Colonic mucosa (tissue), 4 donors: ENCODE measurements at regions not wholly inside any gene's neighbourhood (a gene's known extent, or its start where the extent isn't known, plus 50 kb on each side); places are given as distances from the start of the nearest gene placed in this dataset.

Experiments
- DNase-seq: peaks from one replicate; pipeline ENCODE4 v3.0.0-alpha.2; 2020
- H3K27ac ChIP-seq: fragments of 200-600 bp; one replicate; pipeline ENCODE4 v1.8.0; 2021
- H3K27me3 ChIP-seq: fragments of 200-600 bp; one replicate; pipeline ENCODE4 v1.8.0; 2021
- H3K36me3 ChIP-seq: fragments of 200-600 bp; one replicate; pipeline ENCODE4 v1.8.0; 2021
- H3K4me1 ChIP-seq: fragments of 200-600 bp; one replicate; pipeline ENCODE4 v1.8.0; 2021; ENCODE audit warnings: mild to moderate bottlenecking
- H3K4me3 ChIP-seq: fragments of 200-600 bp; one replicate; pipeline ENCODE4 v1.8.0; 2021
- H3K9ac ChIP-seq, 2 donors: one replicate each; pipeline ENCODE4 v1.7.0; 2013; ENCODE audit warnings: control low read depth in 2 of 2, low read depth in 2 of 2, low read length in 2 of 2
- H3K9me3 ChIP-seq: fragments of 200-600 bp; one replicate; pipeline ENCODE4 v1.8.0; 2021
- intact Hi-C: fragments of 100-400 bp; cut with DNase I; formaldehyde crosslinking; loops from one replicate; pipeline ENCODE4 v1.14.1; 2022
- TF ChIP-seq, protein P1 (sequence below): fragments of 200-600 bp; IDR thresholded peaks from one replicate; pipeline ENCODE4 v1.8.0; 2022; ENCODE audit warnings: antibody characterized with exemption, mild to moderate bottlenecking
- donor health status: healthy.
- donor health status: DM: no; HTN: no; CAD: no.
- donor health status: DM: no; HTN: no; CAD: no.

DNA sequence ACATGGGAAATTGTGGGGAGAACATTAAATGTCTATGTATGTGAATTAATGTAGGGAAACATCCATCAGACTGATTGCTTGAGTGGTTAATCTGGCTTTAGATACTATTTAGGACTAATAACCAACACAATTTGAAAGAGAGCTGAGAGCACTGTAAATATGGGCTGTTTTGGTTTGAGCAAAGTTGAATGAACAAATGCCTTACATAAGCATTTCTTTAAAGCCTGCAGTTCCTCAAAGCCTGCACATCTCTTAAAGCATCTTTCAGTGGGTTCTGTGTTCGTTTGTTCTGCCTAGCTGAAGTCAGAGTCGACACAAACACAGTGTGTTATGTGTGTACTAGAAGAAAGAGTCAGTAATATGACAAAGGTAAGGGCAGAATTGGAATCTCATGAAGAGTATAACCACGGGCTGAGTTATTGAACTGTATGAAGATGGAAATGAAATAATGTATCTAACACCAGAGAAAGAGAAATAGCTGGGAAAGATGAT, 350.0 kb downstream of the SIPA1L2 start:
- Histone ChIP-seq H3K4me3 (no peak overlapping the region), H3K36me3 (no peaks in the 10 kb centered on the region), H3K9ac (no peak overlapping the region), H3K4me1 (no peaks in the 10 kb centered on the region), H3K27me3 (no peaks in the 10 kb centered on the region), H3K27ac (no peak overlapping the region), H3K9me3 (no peaks in the 10 kb centered on the region)
- TF ChIP-seq, protein P1, sequence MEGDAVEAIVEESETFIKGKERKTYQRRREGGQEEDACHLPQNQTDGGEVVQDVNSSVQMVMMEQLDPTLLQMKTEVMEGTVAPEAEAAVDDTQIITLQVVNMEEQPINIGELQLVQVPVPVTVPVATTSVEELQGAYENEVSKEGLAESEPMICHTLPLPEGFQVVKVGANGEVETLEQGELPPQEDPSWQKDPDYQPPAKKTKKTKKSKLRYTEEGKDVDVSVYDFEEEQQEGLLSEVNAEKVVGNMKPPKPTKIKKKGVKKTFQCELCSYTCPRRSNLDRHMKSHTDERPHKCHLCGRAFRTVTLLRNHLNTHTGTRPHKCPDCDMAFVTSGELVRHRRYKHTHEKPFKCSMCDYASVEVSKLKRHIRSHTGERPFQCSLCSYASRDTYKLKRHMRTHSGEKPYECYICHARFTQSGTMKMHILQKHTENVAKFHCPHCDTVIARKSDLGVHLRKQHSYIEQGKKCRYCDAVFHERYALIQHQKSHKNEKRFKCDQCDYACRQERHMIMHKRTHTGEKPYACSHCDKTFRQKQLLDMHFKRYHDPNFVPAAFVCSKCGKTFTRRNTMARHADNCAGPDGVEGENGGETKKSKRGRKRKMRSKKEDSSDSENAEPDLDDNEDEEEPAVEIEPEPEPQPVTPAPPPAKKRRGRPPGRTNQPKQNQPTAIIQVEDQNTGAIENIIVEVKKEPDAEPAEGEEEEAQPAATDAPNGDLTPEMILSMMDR: no peak
- no peak for DNase-seq
- intact Hi-C loops: no loop called here

DNA sequence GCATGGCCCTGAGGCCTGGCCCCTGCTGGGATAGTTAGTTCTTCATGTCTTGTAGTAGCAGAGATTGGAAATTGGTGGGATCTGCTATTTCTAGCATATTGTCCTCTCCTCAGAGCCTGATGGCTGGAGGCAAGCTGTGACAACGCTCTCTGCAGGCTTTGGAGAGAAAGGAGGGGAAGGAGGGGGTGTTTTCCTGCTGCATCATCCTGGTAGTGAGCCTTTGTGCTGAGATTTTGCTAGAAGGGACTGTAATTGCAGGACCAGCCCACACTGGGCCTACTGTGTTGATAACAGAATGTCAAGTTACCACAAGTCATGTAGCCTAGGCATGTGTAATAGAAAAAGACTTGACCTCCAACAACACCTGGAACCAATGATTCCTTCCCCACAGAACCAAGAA, 351.0 kb downstream of the SIPA1L2 start:
- DNase-seq: no peak
- TF ChIP-seq, protein P1: no peak
- no peak overlapping the region for H3K4me3 ChIP-seq
- H3K9ac ChIP-seq: no peak overlapping the region
- no peaks in the 10 kb centered on the region for H3K4me1 ChIP-seq
- intact Hi-C loops: no loop called here
- H3K27ac ChIP-seq: no peak overlapping the region
- H3K9me3 ChIP-seq: no peaks in the 10 kb centered on the region
- no peaks in the 10 kb centered on the region for H3K27me3 ChIP-seq
- no peaks in the 10 kb centered on the region for H3K36me3 ChIP-seq

DNA sequence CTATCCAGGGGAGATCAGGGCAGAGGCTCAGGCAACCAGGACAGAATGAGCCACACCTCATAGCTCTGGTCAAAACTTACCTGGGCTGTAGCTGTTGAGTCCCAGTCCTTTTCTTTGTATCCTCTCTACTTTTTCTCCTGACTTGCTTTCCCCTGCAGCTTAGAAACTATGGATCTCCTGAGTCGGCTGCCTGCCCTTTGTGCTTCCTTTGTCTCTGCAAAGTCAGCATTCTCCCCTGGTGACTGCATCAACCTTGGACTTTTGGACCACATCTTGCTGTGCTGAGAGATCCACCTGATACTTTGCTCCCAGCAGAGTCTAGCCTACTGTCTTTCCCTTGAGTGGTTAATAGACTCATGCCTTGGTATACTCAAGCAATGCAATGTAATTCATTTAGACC, 353.3 kb downstream of the SIPA1L2 start:
- Histone ChIP-seq H3K27ac (no peak overlapping the region), H3K27me3 (no peaks in the 10 kb centered on the region), H3K9ac (no peak overlapping the region), H3K4me3 (no peak overlapping the region), H3K36me3 (no peaks in the 10 kb centered on the region), H3K4me1 (no peaks in the 10 kb centered on the region), H3K9me3 (no peaks in the 10 kb centered on the region)
- no peak for DNase-seq
- TF ChIP-seq, protein P1: no peak
- intact Hi-C loops: no loop called here

DNA sequence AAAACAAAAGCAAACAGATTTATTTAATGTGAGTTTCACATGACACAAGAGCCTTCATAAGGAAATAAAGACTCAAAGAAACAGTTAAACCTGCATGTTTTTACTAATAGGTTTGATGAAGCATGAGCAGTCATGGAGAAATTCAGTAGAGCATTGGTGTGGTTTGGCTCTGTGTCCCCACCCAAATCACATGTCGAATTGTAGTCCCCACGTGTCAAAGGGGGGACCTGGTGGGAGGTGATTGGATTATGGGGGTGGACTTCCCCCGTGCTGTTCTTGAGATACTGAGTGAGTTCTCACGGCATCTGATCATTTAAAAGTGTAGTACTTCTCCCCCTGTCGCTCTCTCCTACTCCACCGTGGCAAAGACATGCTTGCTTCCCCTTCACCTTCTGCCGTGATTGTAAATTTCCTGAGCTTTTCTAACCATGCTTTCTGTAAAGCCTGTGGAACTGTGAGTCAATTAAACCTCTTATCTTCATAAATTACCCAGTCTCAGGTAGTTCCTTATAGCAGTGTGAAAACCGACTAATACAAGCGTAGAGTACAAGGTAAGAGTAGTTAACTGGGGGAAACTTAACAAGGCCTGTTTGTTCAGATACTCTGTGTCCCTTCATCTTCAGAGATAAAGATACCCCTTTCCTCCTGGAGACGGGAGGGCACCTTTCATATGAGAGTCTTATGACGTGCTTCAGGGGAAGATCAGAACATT, 354.8 kb downstream of the SIPA1L2 start:
- DNase-seq: no peak
- TF ChIP-seq, protein P1: no peak
- H3K9me3 ChIP-seq: no peaks in the 10 kb centered on the region
- H3K27me3 ChIP-seq: no peaks in the 10 kb centered on the region
- H3K27ac ChIP-seq: no peak overlapping the region
- no peak overlapping the region for H3K4me3 ChIP-seq
- no peaks in the 10 kb centered on the region for H3K36me3 ChIP-seq
- intact Hi-C loops: no loop called here
- no peak overlapping the region for H3K9ac ChIP-seq
- H3K4me1 ChIP-seq: no peaks in the 10 kb centered on the region

DNA sequence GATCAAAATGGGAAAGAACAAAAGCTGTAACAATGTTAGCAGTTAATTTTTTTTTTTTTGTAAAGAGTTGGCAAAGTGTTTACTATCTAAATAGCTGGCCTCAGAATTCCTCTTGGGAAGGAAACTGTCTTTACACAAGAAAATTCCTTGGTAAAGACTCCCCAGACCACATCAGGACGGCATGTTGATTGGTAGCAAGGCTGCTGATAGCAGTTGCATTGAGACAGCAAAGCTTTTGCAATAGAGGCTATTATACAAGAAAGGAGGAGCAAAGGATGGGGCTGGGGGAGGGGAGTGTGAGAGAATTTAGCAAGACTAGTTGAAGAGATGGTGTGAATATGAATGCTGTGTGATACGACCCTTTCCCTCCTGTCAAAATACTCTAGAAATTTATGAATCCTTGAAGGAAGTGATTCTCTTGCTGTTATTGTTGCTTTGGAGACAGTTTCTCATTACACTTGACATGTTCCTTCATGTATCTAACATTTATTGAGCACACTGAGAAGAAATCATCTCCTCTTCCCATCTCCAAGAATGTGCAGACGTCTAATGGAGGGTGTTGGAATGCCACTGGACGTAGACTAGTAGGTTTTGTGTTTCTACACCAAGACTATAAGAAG, 355.6 kb downstream of the SIPA1L2 start:
- Histone ChIP-seq H3K9ac (no peak overlapping the region), H3K4me1 (no peaks in the 10 kb centered on the region), H3K9me3 (no peaks in the 10 kb centered on the region), H3K27me3 (no peaks in the 10 kb centered on the region), H3K4me3 (no peak overlapping the region), H3K27ac (no peak overlapping the region), H3K36me3 (no peaks in the 10 kb centered on the region)
- intact Hi-C loops: no loop called here
- TF ChIP-seq, protein P1: no peak
- no peak for DNase-seq
